ENCODE measurements at regions not wholly inside any gene's neighbourhood (a gene's known extent, or its start where the extent isn't known, plus 50 kb on each side); places are given as distances from the start of the nearest gene placed in this dataset.

DNA sequence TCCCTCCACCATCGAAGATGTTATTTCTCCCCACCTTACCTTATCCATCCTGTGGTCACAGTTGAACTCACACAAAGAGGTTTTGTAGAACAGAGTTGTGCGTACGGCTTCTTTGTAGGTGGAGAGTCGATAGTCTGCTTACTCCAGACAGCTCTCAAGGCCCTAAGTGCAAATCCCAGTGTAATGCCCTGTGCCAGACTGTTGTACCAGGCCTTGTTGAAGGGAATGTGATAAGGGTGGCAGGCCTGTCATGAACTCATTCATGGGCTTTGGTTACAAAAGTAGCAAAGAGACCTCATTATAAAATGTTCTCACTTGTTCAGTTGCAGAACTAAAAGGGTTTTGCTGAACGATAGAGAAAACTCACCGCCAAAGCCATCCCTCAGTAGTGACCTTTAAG is 288.7 kb upstream of the CADM1 start:
- Histone ChIP-seq H4K12ac (ENCODE audit: low read depth, low read length) (no peak overlapping the region), H2AFZ (ENCODE audit: insufficient read depth, low read length, poor library complexity) (no peak overlapping the region), H3K27me3 (ENCODE audit: insufficient read depth, low read length) (no peaks in the 10 kb centered on the region), H3K79me1 (ENCODE audit: low read length) (no peaks in the 10 kb centered on the region), H4K8ac (ENCODE audit: low read depth, low read length) (no peak overlapping the region), H2BK5ac (ENCODE audit: low read depth, low read length, poor library complexity) (no peak overlapping the region), H3K18ac (ENCODE audit: low read length) (no peak overlapping the region), H3K79me2 (ENCODE audit: control insufficient read depth, insufficient read depth, low read length, poor library complexity) (no peaks in the 10 kb centered on the region), H3K27ac (ENCODE audit: low read depth, low read length) (no peak overlapping the region), H3K9me3 (ENCODE audit: insufficient read depth, low read depth, low read length) (no peaks in the 10 kb centered on the region), H3K14ac (ENCODE audit: low read length) (no peak overlapping the region), H3K9ac (ENCODE audit: low read length) (no peak overlapping the region), H3K23ac (ENCODE audit: low read length) (no peak overlapping the region), H4K91ac (ENCODE audit: low read depth, low read length) (no peak overlapping the region), H3K4me1 (ENCODE audit: control insufficient read depth in 1 of 2, insufficient read depth in 2 of 2, low read length in 2 of 2) (no peaks in the 10 kb centered on the region), H2BK12ac (ENCODE audit: low read length) (no peak overlapping the region), H3K4me3 (ENCODE audit: low read depth, low read length) (no peak overlapping the region), H3K36me3 (ENCODE audit: control insufficient read depth in 1 of 2, insufficient read depth in 2 of 2, low read length in 2 of 2) (no peaks in the 10 kb centered on the region), H2BK120ac (ENCODE audit: insufficient read depth, low read length, poor library complexity) (no peak overlapping the region), H2AK5ac (ENCODE audit: low read length) (no peak overlapping the region), H3K4me2 (ENCODE audit: low read length) (no peak overlapping the region), H3K4ac (ENCODE audit: low read depth, low read length) (no peak overlapping the region)
- no CpG with 5 or more reads among the region's 6 CpGs for WGBS (ENCODE audit: extremely low coverage, insufficient coverage, insufficient read length)
- no peak for DNase-seq

DNA sequence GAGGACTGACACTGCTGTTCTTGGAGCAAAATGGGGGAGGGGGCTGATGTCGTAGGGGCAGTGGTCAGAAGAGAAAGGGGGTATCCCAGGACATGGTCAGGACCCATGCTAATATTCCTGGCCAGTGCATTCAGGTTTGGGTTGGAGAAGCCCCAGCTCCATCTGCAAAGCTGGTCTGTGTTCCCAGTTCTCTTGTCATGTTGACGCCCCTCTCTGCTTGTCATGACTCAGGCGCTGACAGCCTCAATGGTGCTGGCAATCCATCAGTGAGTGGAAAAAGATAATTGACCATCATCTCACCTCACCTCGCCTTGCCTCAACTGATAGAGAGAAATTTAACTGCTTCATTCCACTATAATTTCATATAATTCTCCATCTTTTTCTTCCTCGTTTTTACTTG is 283.1 kb upstream of the CADM1 start:
- no peak overlapping the region for H2AK5ac ChIP-seq (ENCODE audit: low read length)
- no peak overlapping the region for H2BK5ac ChIP-seq (ENCODE audit: low read depth, low read length, poor library complexity)
- H3K36me3 ChIP-seq (ENCODE audit: control insufficient read depth in 1 of 2, insufficient read depth in 2 of 2, low read length in 2 of 2): no peaks in the 10 kb centered on the region
- H3K4ac ChIP-seq (ENCODE audit: low read depth, low read length): no peak overlapping the region
- no peak overlapping the region for H4K91ac ChIP-seq (ENCODE audit: low read depth, low read length)
- H3K4me2 ChIP-seq (ENCODE audit: low read length): no peak overlapping the region
- no peak overlapping the region for H3K23ac ChIP-seq (ENCODE audit: low read length)
- H2BK12ac ChIP-seq (ENCODE audit: low read length): no peak overlapping the region
- H4K8ac ChIP-seq (ENCODE audit: low read depth, low read length): no peak overlapping the region
- no peaks in the 10 kb centered on the region for H3K79me2 ChIP-seq (ENCODE audit: control insufficient read depth, insufficient read depth, low read length, poor library complexity)
- no peaks in the 10 kb centered on the region for H3K79me1 ChIP-seq (ENCODE audit: low read length)
- H2BK120ac ChIP-seq (ENCODE audit: insufficient read depth, low read length, poor library complexity): no peak overlapping the region
- H3K14ac ChIP-seq (ENCODE audit: low read length): no peak overlapping the region
- no peak overlapping the region for H3K18ac ChIP-seq (ENCODE audit: low read length)
- H3K27ac ChIP-seq (ENCODE audit: low read depth, low read length): no peak overlapping the region
- no peak for DNase-seq
- H2AFZ ChIP-seq (ENCODE audit: insufficient read depth, low read length, poor library complexity): no peak overlapping the region
- H4K12ac ChIP-seq (ENCODE audit: low read depth, low read length): no peak overlapping the region
- no peak overlapping the region for H3K4me3 ChIP-seq (ENCODE audit: low read depth, low read length)
- no peaks in the 10 kb centered on the region for H3K4me1 ChIP-seq (ENCODE audit: control insufficient read depth in 1 of 2, insufficient read depth in 2 of 2, low read length in 2 of 2)
- no peaks in the 10 kb centered on the region for H3K9me3 ChIP-seq (ENCODE audit: insufficient read depth, low read depth, low read length)
- no peak overlapping the region for H3K9ac ChIP-seq (ENCODE audit: low read length)
- WGBS (ENCODE audit: extremely low coverage, insufficient coverage, insufficient read length): no CpG with 5 or more reads among the region's 5 CpGs
- no peaks in the 10 kb centered on the region for H3K27me3 ChIP-seq (ENCODE audit: insufficient read depth, low read length)

DNA sequence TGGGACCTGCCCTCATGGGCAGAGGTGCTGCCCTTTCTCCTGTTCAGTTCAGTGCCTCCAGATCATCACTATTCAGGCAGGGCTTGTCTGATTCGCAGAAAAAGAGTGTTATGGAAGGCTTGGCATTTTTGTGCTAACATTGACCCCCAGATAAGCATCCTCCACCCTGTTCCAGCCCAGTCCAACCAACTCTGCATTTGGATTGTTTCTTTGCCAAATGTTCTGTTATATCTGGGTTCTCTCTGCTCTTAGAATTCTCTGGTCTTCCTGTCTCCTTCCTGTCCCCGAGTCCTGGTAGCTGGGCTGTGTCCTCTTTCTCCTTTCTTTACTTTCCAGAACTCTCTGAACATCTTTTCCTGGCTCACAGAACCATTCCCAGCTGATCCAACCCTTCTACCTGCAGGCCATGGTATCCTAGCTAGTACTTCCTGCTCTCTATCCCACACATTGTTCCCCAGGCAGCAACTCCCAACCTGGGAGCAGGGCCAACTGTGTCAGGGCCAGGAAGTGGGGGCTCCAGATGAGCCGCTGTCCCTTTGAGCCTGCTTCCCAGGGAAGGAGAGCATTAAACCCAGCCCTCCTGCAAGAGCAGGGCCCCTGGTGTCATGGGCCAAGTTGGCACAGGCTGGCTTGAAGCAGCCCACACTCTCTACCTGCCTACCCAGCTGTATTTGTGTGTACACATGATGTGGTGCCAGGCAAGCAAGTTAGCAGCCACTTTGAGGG is 280.7 kb upstream of the CADM1 start:
- H4K12ac ChIP-seq (ENCODE audit: low read depth, low read length): no peak overlapping the region
- no peak overlapping the region for H3K9ac ChIP-seq (ENCODE audit: low read length)
- H2BK120ac ChIP-seq (ENCODE audit: insufficient read depth, low read length, poor library complexity): no peak overlapping the region
- H2BK5ac ChIP-seq (ENCODE audit: low read depth, low read length, poor library complexity): no peak overlapping the region
- H3K14ac ChIP-seq (ENCODE audit: low read length): no peak overlapping the region
- H3K79me2 ChIP-seq (ENCODE audit: control insufficient read depth, insufficient read depth, low read length, poor library complexity): no peaks in the 10 kb centered on the region
- H2AK5ac ChIP-seq (ENCODE audit: low read length): no peak overlapping the region
- H4K91ac ChIP-seq (ENCODE audit: low read depth, low read length): no peak overlapping the region
- no CpG with 5 or more reads among the region's 3 CpGs for WGBS (ENCODE audit: extremely low coverage, insufficient coverage, insufficient read length)
- H3K27me3 ChIP-seq (ENCODE audit: insufficient read depth, low read length): no peaks in the 10 kb centered on the region
- no peaks in the 10 kb centered on the region for H3K9me3 ChIP-seq (ENCODE audit: insufficient read depth, low read depth, low read length)
- no peak overlapping the region for H3K23ac ChIP-seq (ENCODE audit: low read length)
- no peaks in the 10 kb centered on the region for H3K36me3 ChIP-seq (ENCODE audit: control insufficient read depth in 1 of 2, insufficient read depth in 2 of 2, low read length in 2 of 2)
- no peak overlapping the region for H3K18ac ChIP-seq (ENCODE audit: low read length)
- no peak overlapping the region for H4K8ac ChIP-seq (ENCODE audit: low read depth, low read length)
- no peak overlapping the region for H2AFZ ChIP-seq (ENCODE audit: insufficient read depth, low read length, poor library complexity)
- no peak overlapping the region for H3K4me2 ChIP-seq (ENCODE audit: low read length)
- no peak overlapping the region for H2BK12ac ChIP-seq (ENCODE audit: low read length)
- no peak overlapping the region for H3K27ac ChIP-seq (ENCODE audit: low read depth, low read length)
- no peak overlapping the region for H3K4ac ChIP-seq (ENCODE audit: low read depth, low read length)
- DNase-seq: no peak
- H3K4me3 ChIP-seq (ENCODE audit: low read depth, low read length): no peak overlapping the region
- H3K79me1 ChIP-seq (ENCODE audit: low read length): no peaks in the 10 kb centered on the region
- H3K4me1 ChIP-seq (ENCODE audit: control insufficient read depth in 1 of 2, insufficient read depth in 2 of 2, low read length in 2 of 2): no peaks in the 10 kb centered on the region

DNA sequence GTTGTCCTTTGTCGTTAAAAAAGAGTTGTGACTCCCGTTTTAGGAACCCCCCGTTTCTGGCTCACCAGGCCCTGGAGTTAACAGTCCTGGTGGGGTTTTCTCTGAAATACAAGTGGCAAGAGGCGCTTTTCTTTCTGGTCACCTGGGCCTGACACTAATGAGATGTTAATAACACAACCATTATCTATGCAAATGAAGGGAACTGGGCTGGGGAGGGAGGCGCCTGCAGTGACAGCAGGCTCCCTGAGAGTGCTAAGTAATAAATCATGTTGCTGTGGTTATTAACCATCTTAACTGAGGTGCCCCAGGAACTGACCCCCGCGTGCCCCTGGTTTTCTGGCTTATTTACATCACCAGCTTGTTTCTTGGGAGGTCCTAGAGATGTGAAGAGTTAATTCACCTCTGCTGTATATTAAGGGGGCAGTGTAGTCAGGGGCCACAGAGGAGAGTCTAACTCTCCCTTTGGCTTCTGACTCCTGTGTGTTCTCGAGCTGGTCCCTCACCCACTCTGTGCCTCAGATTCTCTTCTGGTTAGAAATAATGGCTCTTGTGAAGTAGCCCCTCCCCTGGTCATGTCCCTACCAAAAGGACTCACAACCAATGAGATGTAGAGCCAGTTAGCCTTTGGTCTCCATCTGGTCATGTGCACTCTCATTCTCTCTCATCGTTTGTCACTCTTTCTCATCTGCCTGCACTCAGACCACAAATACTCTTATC is 276.6 kb upstream of the CADM1 start:
- Histone ChIP-seq H3K27ac (ENCODE audit: low read depth, low read length) (no peak overlapping the region), H2BK5ac (ENCODE audit: low read depth, low read length, poor library complexity) (no peak overlapping the region), H3K4me3 (ENCODE audit: low read depth, low read length) (no peak overlapping the region), H2BK12ac (ENCODE audit: low read length) (no peak overlapping the region), H4K8ac (ENCODE audit: low read depth, low read length) (no peak overlapping the region), H2BK120ac (ENCODE audit: insufficient read depth, low read length, poor library complexity) (no peak overlapping the region), H2AK5ac (ENCODE audit: low read length) (no peak overlapping the region), H3K9me3 (ENCODE audit: insufficient read depth, low read depth, low read length) (no peaks in the 10 kb centered on the region), H3K79me1 (ENCODE audit: low read length) (no peaks in the 10 kb centered on the region), H3K36me3 (ENCODE audit: control insufficient read depth in 1 of 2, insufficient read depth in 2 of 2, low read length in 2 of 2) (no peaks in the 10 kb centered on the region), H2AFZ (ENCODE audit: insufficient read depth, low read length, poor library complexity) (no peak overlapping the region), H3K14ac (ENCODE audit: low read length) (no peak overlapping the region), H3K4me2 (ENCODE audit: low read length) (no peak overlapping the region), H3K23ac (ENCODE audit: low read length) (no peak overlapping the region), H3K4me1 (ENCODE audit: control insufficient read depth in 1 of 2, insufficient read depth in 2 of 2, low read length in 2 of 2) (peaks cover 0 to 2% of the 10 kb centered on the region in 2 experiments), H4K12ac (ENCODE audit: low read depth, low read length) (no peak overlapping the region), H3K27me3 (ENCODE audit: insufficient read depth, low read length) (no peaks in the 10 kb centered on the region), H3K79me2 (ENCODE audit: control insufficient read depth, insufficient read depth, low read length, poor library complexity) (no peaks in the 10 kb centered on the region), H3K18ac (ENCODE audit: low read length) (no peak overlapping the region), H3K9ac (ENCODE audit: low read length) (no peak overlapping the region), H3K4ac (ENCODE audit: low read depth, low read length) (no peak overlapping the region), H4K91ac (ENCODE audit: low read depth, low read length) (no peak overlapping the region)
- no CpG with 5 or more reads among the region's 9 CpGs for WGBS (ENCODE audit: extremely low coverage, insufficient coverage, insufficient read length)
- no peak for DNase-seq

All from trophoblast cell (in vitro differentiated cells and primary cell).